ENCODE measurements at regions not wholly inside any gene's neighbourhood (a gene's known extent, or its start where the extent isn't known, plus 50 kb on each side); places are given as distances from the start of the nearest gene placed in this dataset.

DNA sequence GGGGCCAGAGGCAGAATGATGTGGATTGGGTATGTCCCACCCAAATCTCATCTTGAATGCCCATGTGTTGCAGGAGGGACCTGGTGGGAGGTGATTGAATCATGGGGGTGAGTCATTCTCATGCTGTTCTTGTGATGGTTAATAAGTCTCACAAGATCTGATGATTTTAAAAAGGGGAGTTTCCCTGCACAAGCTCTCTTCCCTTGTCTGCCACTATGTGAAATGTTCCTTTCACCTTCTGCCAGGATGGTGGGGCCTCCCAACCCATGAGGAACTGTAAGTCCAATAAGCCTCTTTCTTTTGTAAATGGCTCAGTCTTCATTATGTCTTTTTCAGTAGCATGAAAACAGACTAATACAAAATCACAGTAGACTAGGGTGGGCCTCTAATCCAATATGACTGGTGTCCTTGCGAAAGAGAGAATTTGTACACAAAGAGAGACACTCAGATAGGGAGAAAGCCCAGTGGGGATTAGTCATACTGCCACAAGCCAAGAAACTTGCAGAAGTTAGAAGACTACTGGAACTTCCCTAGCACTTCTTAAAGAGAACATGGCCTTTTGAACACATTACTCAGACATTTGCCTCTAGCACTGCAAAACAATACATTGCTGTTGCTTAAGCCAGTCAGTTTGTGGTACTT lies 68.4 kb downstream of the ANXA1 start:
- H3K9ac ChIP-seq (ENCODE audit: insufficient read length, low read depth): no peak overlapping the region
- TF ChIP-seq YY1 (IDR thresholded peaks at IDR 0.05; ENCODE audit: insufficient read depth, insufficient read length): no peak
- no peaks in the 10 kb centered on the region for H3K36me3 ChIP-seq (ENCODE audit: insufficient read depth, insufficient read length, low read length)
- H3K9me3 ChIP-seq (ENCODE audit: insufficient read depth, low read length): peaks cover 42% of the 10 kb centered on the region
- no peaks in the 10 kb centered on the region for H3K27me3 ChIP-seq (ENCODE audit: insufficient read depth, insufficient read length)
- no peak for DNase-seq (ENCODE audit: low read depth, low spot score)
- no peak overlapping the region for H3K4me3 ChIP-seq (ENCODE audit: insufficient read length, low read depth)
- H3K4me1 ChIP-seq (ENCODE audit: insufficient read depth, insufficient read length): no peaks in the 10 kb centered on the region

DNA sequence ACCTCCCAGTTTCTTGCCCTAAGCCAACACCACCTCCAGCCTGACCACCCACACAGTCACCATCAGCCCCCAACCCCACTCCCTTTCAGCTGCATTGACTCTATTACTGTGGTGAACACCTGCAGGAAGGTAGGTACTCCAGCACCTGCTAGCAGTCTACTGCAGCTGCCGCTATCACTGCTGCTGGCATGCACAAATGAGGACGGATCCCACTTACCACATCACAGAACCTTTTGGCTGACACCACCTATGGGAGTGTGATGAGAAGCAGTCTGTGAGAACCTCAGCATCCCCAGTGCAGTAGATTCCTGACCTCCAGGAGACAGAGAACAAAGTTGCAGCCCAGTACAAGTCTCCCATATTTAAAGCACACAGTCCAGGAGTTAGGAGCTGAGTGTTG lies 71.9 kb downstream of the ANXA1 start:
- Histone ChIP-seq H3K4me1 (ENCODE audit: insufficient read depth, insufficient read length) (no peaks in the 10 kb centered on the region), H3K9ac (ENCODE audit: insufficient read length, low read depth) (no peak overlapping the region), H3K9me3 (ENCODE audit: insufficient read depth, low read length) (peaks cover 20% of the 10 kb centered on the region; the same call in 1 of the 2 replicates), H3K36me3 (ENCODE audit: insufficient read depth, insufficient read length, low read length) (no peaks in the 10 kb centered on the region), H3K4me3 (ENCODE audit: insufficient read length, low read depth) (no peak overlapping the region), H3K27me3 (ENCODE audit: insufficient read depth, insufficient read length) (no peaks in the 10 kb centered on the region)
- no peak for TF ChIP-seq YY1 (IDR thresholded peaks at IDR 0.05; ENCODE audit: insufficient read depth, insufficient read length)
- TF ChIP-seq ZNF274 (IDR thresholded peaks at IDR 0.05; ENCODE audit: low read depth, low read length): no peak
- TF ChIP-seq SUZ12 (IDR thresholded peaks at IDR 0.05; ENCODE audit: extremely low read depth, insufficient read depth, insufficient read length): no peak
- no peak for DNase-seq (ENCODE audit: low read depth, low spot score)

DNA sequence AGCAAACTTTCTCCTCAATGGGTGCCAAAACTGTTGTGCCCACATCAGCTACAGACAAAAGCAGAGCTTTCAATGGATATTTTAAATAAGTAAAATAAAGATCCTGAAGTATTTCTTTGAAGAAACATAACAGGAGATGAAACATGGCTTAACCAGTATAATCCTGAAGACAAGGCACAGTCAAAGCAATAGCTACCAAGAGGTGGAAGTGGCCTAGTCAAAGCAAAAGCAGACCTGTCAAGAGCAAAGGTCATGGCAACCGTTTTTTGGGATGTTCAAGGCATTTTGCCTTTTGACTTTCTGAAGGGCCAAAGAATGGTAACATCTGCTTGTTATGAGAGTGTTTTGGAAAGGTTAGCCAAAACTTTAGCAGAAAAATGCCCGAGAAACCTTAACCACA lies 77.9 kb downstream of the ANXA1 start:
- Histone ChIP-seq H3K4me3 (ENCODE audit: insufficient read length, low read depth) (no peak overlapping the region), H3K9ac (ENCODE audit: insufficient read length, low read depth) (no peak overlapping the region), H3K4me1 (ENCODE audit: insufficient read depth, insufficient read length) (no peaks in the 10 kb centered on the region), H3K9me3 (ENCODE audit: insufficient read depth, low read length) (no peaks in the 10 kb centered on the region), H3K27me3 (ENCODE audit: insufficient read depth, insufficient read length) (no peaks in the 10 kb centered on the region), H3K36me3 (ENCODE audit: insufficient read depth, insufficient read length, low read length) (no peaks in the 10 kb centered on the region)
- TF ChIP-seq YY1 (IDR thresholded peaks at IDR 0.05; ENCODE audit: insufficient read depth, insufficient read length) (no peak), SUZ12 (IDR thresholded peaks at IDR 0.05; ENCODE audit: extremely low read depth, insufficient read depth, insufficient read length) (no peak), ZNF274 (IDR thresholded peaks at IDR 0.05; ENCODE audit: low read depth, low read length) (no peak)
- DNase-seq (ENCODE audit: low read depth, low spot score): no peak

DNA sequence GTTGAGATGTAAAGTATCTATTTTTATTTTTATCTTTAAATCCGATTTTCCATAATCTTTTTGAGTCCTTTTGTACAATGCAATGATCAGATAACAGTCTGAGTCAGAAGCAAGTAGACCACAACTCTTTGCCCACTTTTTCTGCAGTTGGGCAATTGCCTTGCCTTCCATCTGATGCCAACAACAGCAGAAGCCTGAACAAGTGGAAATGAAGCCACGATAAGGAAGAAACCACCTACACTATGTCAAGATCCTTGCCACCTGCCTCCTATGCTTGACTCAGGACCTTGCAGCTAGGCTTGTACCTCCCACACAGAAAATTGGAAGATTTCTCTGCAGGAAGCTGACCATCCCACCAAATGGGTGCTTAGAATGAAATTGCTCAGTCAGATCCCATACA lies 78.6 kb downstream of the ANXA1 start:
- H3K9me3 ChIP-seq (ENCODE audit: insufficient read depth, low read length): no peaks in the 10 kb centered on the region
- TF ChIP-seq ZNF274 (IDR thresholded peaks at IDR 0.05; ENCODE audit: low read depth, low read length): no peak
- TF ChIP-seq YY1 (IDR thresholded peaks at IDR 0.05; ENCODE audit: insufficient read depth, insufficient read length): no peak
- no peak for TF ChIP-seq SUZ12 (IDR thresholded peaks at IDR 0.05; ENCODE audit: extremely low read depth, insufficient read depth, insufficient read length)
- no peak for DNase-seq (ENCODE audit: low read depth, low spot score)
- no peak overlapping the region for H3K9ac ChIP-seq (ENCODE audit: insufficient read length, low read depth)
- H3K4me3 ChIP-seq (ENCODE audit: insufficient read length, low read depth): no peak overlapping the region
- H3K4me1 ChIP-seq (ENCODE audit: insufficient read depth, insufficient read length): no peaks in the 10 kb centered on the region
- no peaks in the 10 kb centered on the region for H3K36me3 ChIP-seq (ENCODE audit: insufficient read depth, insufficient read length, low read length)
- H3K27me3 ChIP-seq (ENCODE audit: insufficient read depth, insufficient read length): no peaks in the 10 kb centered on the region

DNA sequence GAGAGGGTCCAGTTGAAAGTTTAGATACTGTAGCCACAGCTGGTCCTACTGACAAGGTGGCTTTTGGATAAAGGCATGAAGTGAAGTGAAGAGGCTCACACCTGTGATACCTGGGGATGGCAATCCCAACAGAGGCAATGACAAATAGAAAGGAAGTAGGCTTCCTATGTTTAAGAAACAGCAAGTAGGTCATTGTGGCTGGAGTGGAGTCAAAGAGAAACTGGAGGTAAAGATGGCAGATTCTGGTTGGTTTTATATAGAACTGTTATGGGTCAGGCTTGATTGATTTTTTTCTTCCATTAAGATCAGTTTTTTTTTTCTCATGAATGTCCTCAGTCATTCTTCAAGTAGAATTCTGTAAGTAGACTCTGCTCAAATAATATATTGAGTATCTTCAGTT lies 79.5 kb downstream of the ANXA1 start:
- TF ChIP-seq ZNF274 (IDR thresholded peaks at IDR 0.05; ENCODE audit: low read depth, low read length) (no peak), SUZ12 (IDR thresholded peaks at IDR 0.05; ENCODE audit: extremely low read depth, insufficient read depth, insufficient read length) (no peak), YY1 (IDR thresholded peaks at IDR 0.05; ENCODE audit: insufficient read depth, insufficient read length) (no peak)

DNA sequence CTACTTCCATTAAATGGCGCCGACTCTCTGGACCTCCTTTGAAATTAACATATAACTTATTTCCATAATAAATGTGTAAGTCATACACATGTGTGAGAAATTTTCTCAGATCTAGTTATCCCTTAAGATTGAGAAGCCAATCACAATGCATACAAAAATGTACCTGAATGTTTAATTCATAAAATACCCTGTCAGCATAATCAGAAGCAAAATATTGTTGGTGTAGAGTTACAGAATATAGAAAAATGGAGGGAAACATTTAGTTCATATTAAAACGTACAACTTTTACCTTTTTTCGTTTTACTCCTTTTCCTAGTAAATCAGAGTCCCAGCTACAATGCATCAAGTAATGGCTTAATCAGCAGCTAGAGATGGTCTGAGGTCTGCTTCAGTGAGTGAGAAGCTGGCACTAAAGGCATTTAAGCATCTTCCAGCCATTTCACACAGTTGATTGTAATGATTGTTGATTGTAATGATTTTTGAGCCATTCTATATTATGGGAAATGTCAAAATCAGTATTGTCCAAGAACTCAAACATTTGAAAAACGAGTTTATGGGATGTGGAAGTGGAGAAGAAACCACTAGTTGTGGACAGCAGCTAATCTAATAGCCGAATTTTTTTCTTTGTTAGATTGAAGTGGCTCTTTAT lies 81.8 kb downstream of the ANXA1 start:
- Histone ChIP-seq H3K27me3 (ENCODE audit: insufficient read depth, insufficient read length) (no peaks in the 10 kb centered on the region), H3K36me3 (ENCODE audit: insufficient read depth, insufficient read length, low read length) (no peaks in the 10 kb centered on the region), H3K9ac (ENCODE audit: insufficient read length, low read depth) (no peak overlapping the region), H3K9me3 (ENCODE audit: insufficient read depth, low read length) (no peaks in the 10 kb centered on the region), H3K4me1 (ENCODE audit: insufficient read depth, insufficient read length) (no peaks in the 10 kb centered on the region), H3K4me3 (ENCODE audit: insufficient read length, low read depth) (no peak overlapping the region)
- DNase-seq (ENCODE audit: low read depth, low spot score): no peak
- TF ChIP-seq YY1 (IDR thresholded peaks at IDR 0.05; ENCODE audit: insufficient read depth, insufficient read length): no peak
- no peak for TF ChIP-seq SUZ12 (IDR thresholded peaks at IDR 0.05; ENCODE audit: extremely low read depth, insufficient read depth, insufficient read length)
- no peak for TF ChIP-seq ZNF274 (IDR thresholded peaks at IDR 0.05; ENCODE audit: low read depth, low read length)

More for the DNA sequence above, 79.5 kb downstream of the ANXA1 start:
- DNase-seq (ENCODE audit: low read depth, low spot score): no peak
- H3K36me3 ChIP-seq (ENCODE audit: insufficient read depth, insufficient read length, low read length): no peaks in the 10 kb centered on the region
- no peaks in the 10 kb centered on the region for H3K9me3 ChIP-seq (ENCODE audit: insufficient read depth, low read length)
- H3K4me3 ChIP-seq (ENCODE audit: insufficient read length, low read depth): no peak overlapping the region
- no peak overlapping the region for H3K9ac ChIP-seq (ENCODE audit: insufficient read length, low read depth)
- no peaks in the 10 kb centered on the region for H3K27me3 ChIP-seq (ENCODE audit: insufficient read depth, insufficient read length)
- no peaks in the 10 kb centered on the region for H3K4me1 ChIP-seq (ENCODE audit: insufficient read depth, insufficient read length)

DNA sequence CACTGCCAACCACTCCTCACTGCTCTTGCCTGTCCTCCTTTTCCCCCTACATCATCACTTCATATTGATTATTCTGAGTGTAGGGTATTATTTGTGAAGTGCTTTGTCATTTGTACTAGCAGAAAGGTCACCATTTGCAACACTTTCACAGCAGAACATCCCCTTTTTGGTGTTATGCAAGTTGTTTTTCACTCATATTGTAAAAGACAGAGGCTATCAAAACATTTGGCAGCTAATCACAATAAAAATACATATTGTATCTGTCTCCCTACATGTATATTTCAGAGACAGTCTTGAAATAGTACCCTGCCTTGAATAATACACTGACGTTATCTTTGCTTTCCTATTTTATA lies 82.3 kb downstream of the ANXA1 start:
- Histone ChIP-seq H3K27me3 (ENCODE audit: insufficient read depth, insufficient read length) (no peaks in the 10 kb centered on the region), H3K4me3 (ENCODE audit: insufficient read length, low read depth) (no peak overlapping the region), H3K4me1 (ENCODE audit: insufficient read depth, insufficient read length) (no peaks in the 10 kb centered on the region), H3K9ac (ENCODE audit: insufficient read length, low read depth) (no peak overlapping the region), H3K36me3 (ENCODE audit: insufficient read depth, insufficient read length, low read length) (no peaks in the 10 kb centered on the region), H3K9me3 (ENCODE audit: insufficient read depth, low read length) (no peaks in the 10 kb centered on the region)
- TF ChIP-seq YY1 (IDR thresholded peaks at IDR 0.05; ENCODE audit: insufficient read depth, insufficient read length) (no peak), SUZ12 (IDR thresholded peaks at IDR 0.05; ENCODE audit: extremely low read depth, insufficient read depth, insufficient read length) (no peak), ZNF274 (IDR thresholded peaks at IDR 0.05; ENCODE audit: low read depth, low read length) (no peak)
- no peak for DNase-seq (ENCODE audit: low read depth, low spot score)
